IMR-90 (cell line): ENCODE measurements at regions not wholly inside any gene's neighbourhood (a gene's known extent, or its start where the extent isn't known, plus 50 kb on each side); places are given as distances from the start of the nearest gene placed in this dataset.

ENCODE experiments used
- ATAC-seq: fragments of 200-7000 bp; cut with Tn5 transposase; 2 replicates; pipeline ENCODE4 v1.9.1; 2020; ENCODE audit warnings: low read depth, mild to moderate bottlenecking, moderate library complexity
- BruUV-seq: library from RNA; stranded (reverse); fragments of 400-500 nt; replicated peaks from 2 replicates; lab custom pipeline; 2021; lab: Mats Ljungman, UMichigan
- CTCF ChIA-PET: fragments of 300-600 bp; formaldehyde crosslinking; extraction: SDS; loops from one replicate; lab custom pipeline; 2021; ENCODE audit warnings: antibody characterized with exemption; lab: Yijun Ruan, JAX
- POLR2A ChIA-PET: fragments of 300-600 bp; sonication (Branson Sonifier 250); formaldehyde crosslinking; loops from one replicate; lab custom pipeline; 2022; ENCODE audit warnings: antibody characterized with exemption; ENCODE audit not compliant: unreplicated experiment; lab: Charles Lee
- DNase-seq: peaks from one replicate; pipeline ENCODE4 v3.0.0; 2013
- H2AFZ ChIP-seq: replicated peaks from 2 replicates; pipeline ENCODE3; 2013; ENCODE audit warnings: low read length, mild to moderate bottlenecking; ENCODE audit not compliant: poor library complexity
- H2AK5ac ChIP-seq: 2 replicates; pipeline ENCODE4 v1.6.1; 2013; ENCODE audit warnings: low read depth, low read length, inconsistent platforms
- H2AK9ac ChIP-seq: replicated peaks from 2 replicates; pipeline ENCODE3; 2013; ENCODE audit warnings: mild to moderate bottlenecking, low read depth, low read length, moderate library complexity; ENCODE audit not compliant: poor library complexity
- H2BK120ac ChIP-seq: 2 replicates; pipeline ENCODE4 v1.6.1; 2013; ENCODE audit warnings: low read depth, low read length, inconsistent platforms
- H2BK15ac ChIP-seq: 3 replicates; pipeline ENCODE4 v1.6.1; 2013; ENCODE audit warnings: low read depth, low read length, inconsistent platforms
- H2BK20ac ChIP-seq: 2 replicates; pipeline ENCODE4 v1.6.1; 2013; ENCODE audit warnings: low read depth, mild to moderate bottlenecking, inconsistent platforms, low read length, moderate library complexity
- H2BK5ac ChIP-seq: 2 replicates; pipeline ENCODE4 v1.6.1; 2013; ENCODE audit warnings: mild to moderate bottlenecking, low read depth, low read length, inconsistent platforms; ENCODE audit not compliant: poor library complexity, severe bottlenecking
- H3K14ac ChIP-seq: replicated peaks from 2 replicates; pipeline ENCODE4 v1.6.1; 2013; ENCODE audit warnings: low read depth, low read length, inconsistent platforms
- H3K18ac ChIP-seq: 2 replicates; pipeline ENCODE4 v1.6.1; 2013; ENCODE audit warnings: low read depth, low read length, control low read depth
- H3K23ac ChIP-seq: 2 replicates; pipeline ENCODE4 v1.6.1; 2013; ENCODE audit warnings: low read depth, low read length, inconsistent platforms
- H3K27ac ChIP-seq: 2 replicates; pipeline ENCODE4 v1.5.1; 2013; ENCODE audit warnings: mild to moderate bottlenecking, control low read depth, low read length; ENCODE audit not compliant: insufficient read depth
- H3K27me3 ChIP-seq: 2 replicates; pipeline ENCODE4 v1.6.1; 2013; ENCODE audit warnings: low read length; ENCODE audit not compliant: control insufficient read depth, insufficient read depth
- H3K36me3 ChIP-seq: 2 replicates; pipeline ENCODE4 v1.6.1; 2013; ENCODE audit warnings: low read length, mixed read lengths; ENCODE audit not compliant: control insufficient read depth, insufficient read depth
- H3K4ac ChIP-seq: 2 replicates; pipeline ENCODE4 v1.6.1; 2013; ENCODE audit warnings: low read depth, low read length, inconsistent platforms
- H3K4me1 ChIP-seq: 2 replicates; pipeline ENCODE4 v1.6.1; 2013; ENCODE audit warnings: low read length, mixed read lengths; ENCODE audit not compliant: control insufficient read depth, insufficient read depth
- H3K4me2 ChIP-seq: 2 replicates; pipeline ENCODE4 v1.6.1; 2013; ENCODE audit warnings: low read depth, mild to moderate bottlenecking, control low read depth, low read length, moderate library complexity
- H3K4me3 ChIP-seq: 2 replicates; pipeline ENCODE4 v1.5.1; 2013; ENCODE audit warnings: low read depth, mild to moderate bottlenecking, control low read depth, low read length, moderate library complexity; ENCODE audit not compliant: insufficient read depth
- H3K56ac ChIP-seq: 2 replicates; pipeline ENCODE4 v1.6.1; 2013; ENCODE audit warnings: low read length, inconsistent platforms; ENCODE audit not compliant: insufficient read depth; ENCODE audit errors: extremely low read depth
- H3K79me1 ChIP-seq, 2 experiments: 2 replicates each; pipeline ENCODE4 v1.6.1; 2013; ENCODE audit warnings: low read length in 2 of 2, inconsistent platforms in 1 of 2, low read depth in 1 of 2
- H3K9ac ChIP-seq: 2 replicates; pipeline ENCODE4 v1.6.1; 2013; ENCODE audit warnings: low read depth, low read length, control low read depth
- H3K9me1 ChIP-seq: 2 replicates; pipeline ENCODE4 v1.6.1; 2013; ENCODE audit warnings: low read length, inconsistent platforms; ENCODE audit not compliant: insufficient read depth
- H3K9me3 ChIP-seq: 2 replicates; pipeline ENCODE4 v1.6.1; 2013; ENCODE audit warnings: low read length; ENCODE audit not compliant: control insufficient read depth, insufficient read depth
- H4K20me1 ChIP-seq: 2 replicates; pipeline ENCODE4 v1.6.1; 2013; ENCODE audit warnings: low read length, inconsistent platforms; ENCODE audit not compliant: insufficient read depth
- H4K5ac ChIP-seq: 2 replicates; pipeline ENCODE4 v1.6.1; 2013; ENCODE audit warnings: mild to moderate bottlenecking, low read depth, low read length, control low read depth
- H4K8ac ChIP-seq, 2 experiments: 2 replicates each; pipeline ENCODE4 v1.6.1; 2013; ENCODE audit warnings: low read depth in 2 of 2, low read length in 2 of 2, control low read depth in 1 of 2, inconsistent platforms in 1 of 2
- H4K91ac ChIP-seq: 2 replicates; pipeline ENCODE4 v1.6.1; 2013; ENCODE audit warnings: low read depth, low read length, inconsistent platforms; ENCODE audit not compliant: insufficient read depth
- BHLHE40 ChIP-seq: fragments of 150-350 bp; IDR thresholded peaks from 2 replicates; pipeline ENCODE4 v1.6.1; 2016; ENCODE audit warnings: mild to moderate bottlenecking, low read depth, low read length
- CEBPB ChIP-seq: IDR thresholded peaks from 2 replicates; pipeline ENCODE4 v1.6.1; 2012; ENCODE audit warnings: low read depth, low read length, improper control_type of control experiment
- CHD1 ChIP-seq: IDR thresholded peaks from 2 replicates; pipeline ENCODE4 v1.6.1; 2012; ENCODE audit warnings: low read depth, low read length, improper control_type of control experiment
- FOS ChIP-seq: fragments of 150-350 bp; IDR thresholded peaks from 2 replicates; pipeline ENCODE4 v1.6.1; 2016; ENCODE audit warnings: low read depth, low read length
- MAFK ChIP-seq: IDR thresholded peaks from 2 replicates; pipeline ENCODE4 v1.6.1; 2012; ENCODE audit warnings: low read depth, low read length, improper control_type of control experiment
- MAZ ChIP-seq: IDR thresholded peaks from 2 replicates; pipeline ENCODE4 v1.6.1; 2012; ENCODE audit warnings: low read depth, mild to moderate bottlenecking, low read length, improper control_type of control experiment, moderate library complexity, borderline replicate concordance
- MXI1 ChIP-seq: IDR thresholded peaks from 2 replicates; pipeline ENCODE4 v1.6.1; 2012; ENCODE audit warnings: low read depth, mild to moderate bottlenecking, low read length, moderate library complexity, borderline replicate concordance
- NFE2L2 ChIP-seq: fragments of 150-350 bp; IDR thresholded peaks from 2 replicates; pipeline ENCODE4 v1.6.1; 2016; ENCODE audit warnings: low read depth, mild to moderate bottlenecking, low read length
- POLR2A ChIP-seq: IDR thresholded peaks from 2 replicates; pipeline ENCODE4 v1.6.1; 2012; ENCODE audit warnings: mild to moderate bottlenecking, low read depth, low read length
- RAD21 ChIP-seq: IDR thresholded peaks from 2 replicates; pipeline ENCODE4 v1.6.1; 2012; ENCODE audit warnings: low read length, improper control_type of control experiment
- RCOR1 ChIP-seq: IDR thresholded peaks from 2 replicates; pipeline ENCODE4 v1.6.1; 2012; ENCODE audit warnings: mild to moderate bottlenecking, low read length, improper control_type of control experiment; ENCODE audit not compliant: insufficient replicate concordance
- RFX5 ChIP-seq: IDR thresholded peaks from 2 replicates; pipeline ENCODE4 v1.8.0; 2012; ENCODE audit warnings: low read depth, mild to moderate bottlenecking, low read length, moderate library complexity
- SMC3 ChIP-seq: fragments of 150-350 bp; IDR thresholded peaks from 2 replicates; pipeline ENCODE4 v1.6.1; 2016; ENCODE audit warnings: low read depth, mild to moderate bottlenecking, antibody characterized with exemption, low read length, moderate library complexity
- WGBS, 2 experiments: methylation state at CpG; one replicate each; pipeline versions ENCODE4 v1.1.5 to v1.1.7; 2013; ENCODE audit warnings: missing lambda C conversion rate in 2 of 2; ENCODE audit not compliant: insufficient read length in 1 of 2; ENCODE audit errors: extremely low coverage in 2 of 2; 5-methylcytosine and 5-hydroxymethylcytosine counted together
- dilution Hi-C: fragments of 300-500 bp; cut with HindIII; formaldehyde crosslinking; loops from one replicate; pipeline ENCODE4 v1.14.3; 2018; ENCODE audit warnings: low sequenced_read_pairs; ENCODE audit not compliant: unreplicated experiment
- in situ Hi-C: fragments of 300-500 bp; cut with MboI; formaldehyde crosslinking; loops from 3 replicates; pipeline ENCODE4 v1.14.3; 2019; ENCODE audit warnings: low sequenced_read_pairs, inconsistent platforms, mixed read lengths
- intact Hi-C: fragments of 100-400 bp; cut with micrococcal nuclease; formaldehyde crosslinking; loops from 2 replicates; pipeline ENCODE4 v1.10.0; 2022
- TF ChIP-seq, protein P1 (sequence below): conservative IDR thresholded peaks from 2 replicates; pipeline ENCODE4 v1.5.1; 2012; ENCODE audit warnings: mild to moderate bottlenecking, low read depth, low read length, improper control_type of control experiment
- TF ChIP-seq, protein P2 (sequence below): fragments of 150-350 bp; IDR thresholded peaks from 2 replicates; pipeline ENCODE4 v1.6.1; 2016; ENCODE audit warnings: low read depth, mild to moderate bottlenecking, low read length, moderate library complexity, borderline replicate concordance
- TF ChIP-seq, protein P3 (sequence below): fragments of 150-350 bp; IDR thresholded peaks from 2 replicates; pipeline ENCODE4 v1.6.1; 2017; ENCODE audit warnings: mild to moderate bottlenecking, antibody characterized with exemption, low read length, low read depth

DNA sequence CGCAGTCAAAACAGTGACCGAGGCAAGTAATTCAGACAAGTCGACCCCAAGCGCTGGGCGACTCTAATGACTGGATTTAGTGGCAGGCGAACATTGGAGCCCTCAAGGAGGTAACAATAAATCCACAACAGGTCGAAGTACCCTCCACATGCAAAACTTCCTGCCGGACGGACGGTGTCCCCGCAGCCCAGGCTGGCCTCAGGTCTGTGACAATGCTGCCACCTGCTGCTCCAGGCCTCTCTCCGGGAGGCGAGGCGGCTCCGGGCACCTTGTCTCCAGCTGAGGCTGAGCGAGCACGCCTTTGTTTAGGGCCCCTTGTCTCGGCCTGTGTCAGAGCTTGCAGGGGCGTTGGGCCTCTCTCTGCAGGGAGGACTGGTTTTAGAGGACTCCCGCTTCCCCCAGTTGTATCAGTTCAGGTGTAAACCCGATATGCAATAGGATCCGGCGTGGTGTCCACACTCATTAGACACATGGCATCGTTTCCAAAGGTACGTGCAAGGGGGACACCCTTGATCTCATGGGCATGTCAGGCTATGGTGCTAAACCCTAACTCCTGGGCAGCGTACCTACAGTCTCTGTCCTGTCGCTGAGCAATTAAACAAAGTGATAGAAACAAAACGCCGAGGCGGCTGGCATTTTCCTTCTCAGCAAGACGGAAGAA, 628.0 kb upstream of the ADAMTS16 start:
- intact Hi-C loops, result no loop called here

More for the DNA sequence above, 628.0 kb upstream of the ADAMTS16 start:
- TF ChIP-seq MXI1 (no peak), CEBPB (no peak), FOS (no peak), POLR2A (no peak), CHD1 (no peak), RAD21 (no peak), RCOR1 (no peak), SMC3 (no peak), NFE2L2 (no peak), MAFK (no peak), BHLHE40 (no peak), RFX5 (no peak), MAZ (no peak)
- TF ChIP-seq, protein P1, sequence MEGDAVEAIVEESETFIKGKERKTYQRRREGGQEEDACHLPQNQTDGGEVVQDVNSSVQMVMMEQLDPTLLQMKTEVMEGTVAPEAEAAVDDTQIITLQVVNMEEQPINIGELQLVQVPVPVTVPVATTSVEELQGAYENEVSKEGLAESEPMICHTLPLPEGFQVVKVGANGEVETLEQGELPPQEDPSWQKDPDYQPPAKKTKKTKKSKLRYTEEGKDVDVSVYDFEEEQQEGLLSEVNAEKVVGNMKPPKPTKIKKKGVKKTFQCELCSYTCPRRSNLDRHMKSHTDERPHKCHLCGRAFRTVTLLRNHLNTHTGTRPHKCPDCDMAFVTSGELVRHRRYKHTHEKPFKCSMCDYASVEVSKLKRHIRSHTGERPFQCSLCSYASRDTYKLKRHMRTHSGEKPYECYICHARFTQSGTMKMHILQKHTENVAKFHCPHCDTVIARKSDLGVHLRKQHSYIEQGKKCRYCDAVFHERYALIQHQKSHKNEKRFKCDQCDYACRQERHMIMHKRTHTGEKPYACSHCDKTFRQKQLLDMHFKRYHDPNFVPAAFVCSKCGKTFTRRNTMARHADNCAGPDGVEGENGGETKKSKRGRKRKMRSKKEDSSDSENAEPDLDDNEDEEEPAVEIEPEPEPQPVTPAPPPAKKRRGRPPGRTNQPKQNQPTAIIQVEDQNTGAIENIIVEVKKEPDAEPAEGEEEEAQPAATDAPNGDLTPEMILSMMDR, result no peak
- TF ChIP-seq, protein P2, sequence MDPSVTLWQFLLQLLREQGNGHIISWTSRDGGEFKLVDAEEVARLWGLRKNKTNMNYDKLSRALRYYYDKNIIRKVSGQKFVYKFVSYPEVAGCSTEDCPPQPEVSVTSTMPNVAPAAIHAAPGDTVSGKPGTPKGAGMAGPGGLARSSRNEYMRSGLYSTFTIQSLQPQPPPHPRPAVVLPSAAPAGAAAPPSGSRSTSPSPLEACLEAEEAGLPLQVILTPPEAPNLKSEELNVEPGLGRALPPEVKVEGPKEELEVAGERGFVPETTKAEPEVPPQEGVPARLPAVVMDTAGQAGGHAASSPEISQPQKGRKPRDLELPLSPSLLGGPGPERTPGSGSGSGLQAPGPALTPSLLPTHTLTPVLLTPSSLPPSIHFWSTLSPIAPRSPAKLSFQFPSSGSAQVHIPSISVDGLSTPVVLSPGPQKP, result no peak
- TF ChIP-seq, protein P3, sequence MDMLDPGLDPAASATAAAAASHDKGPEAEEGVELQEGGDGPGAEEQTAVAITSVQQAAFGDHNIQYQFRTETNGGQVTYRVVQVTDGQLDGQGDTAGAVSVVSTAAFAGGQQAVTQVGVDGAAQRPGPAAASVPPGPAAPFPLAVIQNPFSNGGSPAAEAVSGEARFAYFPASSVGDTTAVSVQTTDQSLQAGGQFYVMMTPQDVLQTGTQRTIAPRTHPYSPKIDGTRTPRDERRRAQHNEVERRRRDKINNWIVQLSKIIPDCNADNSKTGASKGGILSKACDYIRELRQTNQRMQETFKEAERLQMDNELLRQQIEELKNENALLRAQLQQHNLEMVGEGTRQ, result no peak
- no peaks in the 10 kb centered on the region for H3K79me1 ChIP-seq
- H3K14ac ChIP-seq, result no peak overlapping the region
- BruUV-seq, result no TSS peak
- dilution Hi-C loops, result no loop called here
- H3K27me3 ChIP-seq, result no peaks in the 10 kb centered on the region
- no peak overlapping the region for H3K4me2 ChIP-seq
- no peak overlapping the region for H3K56ac ChIP-seq
- no peak overlapping the region for H2AFZ ChIP-seq
- no peaks in the 10 kb centered on the region for H3K36me3 ChIP-seq
- H3K9me1 ChIP-seq, result no peaks in the 10 kb centered on the region
- no peak overlapping the region for H3K4ac ChIP-seq
- H4K8ac ChIP-seq, result no peak overlapping the region
- CTCF ChIA-PET, result no interaction called here
- H2BK5ac ChIP-seq, result no peak overlapping the region
- no peak overlapping the region for H3K23ac ChIP-seq
- H3K18ac ChIP-seq, result no peak overlapping the region
- in situ Hi-C loops, result no loop called here
- H3K4me3 ChIP-seq, result no peak overlapping the region
- no peak overlapping the region for H4K91ac ChIP-seq
- no peak overlapping the region for H2AK5ac ChIP-seq
- H2AK9ac ChIP-seq, result no peak overlapping the region
- H3K9ac ChIP-seq, result no peak overlapping the region
- POLR2A ChIA-PET, result no interaction called here
- H3K27ac ChIP-seq, result no peak overlapping the region
- no peaks in the 10 kb centered on the region for H3K4me1 ChIP-seq
- ATAC-seq, result no peak
- no peak for DNase-seq
- H2BK15ac ChIP-seq, result no peak overlapping the region
- peaks cover 13% of the 10 kb centered on the region for H3K9me3 ChIP-seq
- no peak overlapping the region for H4K5ac ChIP-seq
- 32% methylated on average over 17 of the region's 31 CpGs; no CpG with 5 or more reads in 1 of the 2 experiments for WGBS, 2 experiments
- H2BK120ac ChIP-seq, result no peak overlapping the region
- H2BK20ac ChIP-seq, result no peak overlapping the region
- no peaks in the 10 kb centered on the region for H4K20me1 ChIP-seq
